ENCODE measurements at regions not wholly inside any gene's neighbourhood (a gene's known extent, or its start where the extent isn't known, plus 50 kb on each side); places are given as distances from the start of the nearest gene placed in this dataset.

GRCh38 chr6:84862843-84863242 is 98.4 kb upstream of the TBX18 start:
- TF ChIP-seq CTCF (IDR thresholded peaks at IDR 0.05; ENCODE audit: low read depth, low read length, poor library complexity, severe bottlenecking) (no peak), EZH2phosphoT487 (IDR thresholded peaks at IDR 0.05; ENCODE audit: borderline replicate concordance, low read length) (no peak)

Measured in DOHH2 (cell line).